HEK293 (cell line): ENCODE measurements at regions not wholly inside any gene's neighbourhood (a gene's known extent, or its start where the extent isn't known, plus 50 kb on each side); places are given as distances from the start of the nearest gene placed in this dataset.

ENCODE experiments used
- CTCF ChIA-PET: fragments of 350-600 bp; formaldehyde crosslinking; extraction: SDS; loops from one replicate; lab custom pipeline; 2021; ENCODE audit warnings: antibody characterized with exemption; lab: Yijun Ruan, JAX
- POLR2A ChIA-PET: fragments of 300-600 bp; formaldehyde crosslinking; extraction: SDS; loops from one replicate; lab custom pipeline; 2020; ENCODE audit warnings: antibody characterized with exemption, inconsistent platforms; lab: Yijun Ruan, JAX
- H3K27ac ChIP-seq: fragments of 200-500 bp; sonication (Bioruptor generic); 2 replicates; pipeline ENCODE4 v1.5.1; 2014; ENCODE audit warnings: low read depth, low read length, control low read depth, inconsistent platforms; ENCODE audit errors: extremely low read depth
- H3K36me3 ChIP-seq, 2 experiments: fragments of 200-500 bp in 1 of 2; sonication (Bioruptor generic) in 1 of 2; 1 replicate in 1 of 2; 2 replicates in 1 of 2; pipeline ENCODE4 v1.5.1; 2014 to 2017; ENCODE audit warnings: inconsistent platforms in 2 of 2, low read length in 2 of 2; ENCODE audit not compliant: control insufficient read depth in 2 of 2, insufficient read depth in 1 of 2
- H3K4me1 ChIP-seq: fragments of 200-500 bp; sonication (Bioruptor generic); 2 replicates; pipeline ENCODE4 v1.5.1; 2014; ENCODE audit warnings: mild to moderate bottlenecking, low read length, inconsistent platforms; ENCODE audit not compliant: control insufficient read depth, insufficient read depth
- H3K4me3 ChIP-seq: 2 replicates; pipeline ENCODE4 v1.5.1; 2011; ENCODE audit warnings: low read depth, mild to moderate bottlenecking, control low read depth, low read length, moderate library complexity
- H3K9me3 ChIP-seq: fragments of 200-500 bp; sonication (Bioruptor generic); 2 replicates; pipeline ENCODE4 v1.5.1; 2014; ENCODE audit warnings: low read depth, low read length, inconsistent platforms; ENCODE audit not compliant: control insufficient read depth, insufficient read depth
- AEBP2 ChIP-seq: fragments of 450-650 bp; formaldehyde crosslinking; IDR thresholded peaks from 2 replicates; pipeline ENCODE4 v1.5.1; 2016; ENCODE audit warnings: missing biosample characterization, missing genetic modification characterization, borderline replicate concordance
- CTCF ChIP-seq: fragments of 450-650 bp; formaldehyde crosslinking; IDR thresholded peaks from 2 replicates; pipeline ENCODE4 v1.5.1; 2016; ENCODE audit warnings: missing biosample characterization, missing genetic modification characterization
- SALL2 ChIP-seq: fragments of 450-650 bp; formaldehyde crosslinking; IDR thresholded peaks from 2 replicates; pipeline ENCODE4 v1.5.0; 2017; ENCODE audit warnings: missing biosample characterization, mild to moderate bottlenecking, missing genetic modification characterization, borderline replicate concordance
- ZBTB21 ChIP-seq: fragments of 450-650 bp; formaldehyde crosslinking; IDR thresholded peaks from 2 replicates; pipeline ENCODE4 v1.5.1; 2017; ENCODE audit warnings: missing biosample characterization, missing genetic modification characterization
- ZBTB6 ChIP-seq: fragments of 450-650 bp; formaldehyde crosslinking; IDR thresholded peaks from 2 replicates; pipeline ENCODE4 v1.5.1; 2017; ENCODE audit warnings: missing biosample characterization, missing genetic modification characterization
- ZIC2 ChIP-seq: fragments of 450-650 bp; formaldehyde crosslinking; IDR thresholded peaks from 2 replicates; pipeline ENCODE4 v1.5.1; 2016; ENCODE audit warnings: missing biosample characterization, missing genetic modification characterization
- ZNF112 ChIP-seq: fragments of 450-650 bp; formaldehyde crosslinking; IDR thresholded peaks from 2 replicates; pipeline ENCODE4 v1.5.0; 2017; ENCODE audit warnings: missing biosample characterization, missing genetic modification characterization
- ZNF133 ChIP-seq: fragments of 450-650 bp; formaldehyde crosslinking; IDR thresholded peaks from 2 replicates; pipeline ENCODE4 v1.5.1; 2016; ENCODE audit warnings: missing biosample characterization, missing genetic modification characterization
- ZNF157 ChIP-seq: fragments of 450-650 bp; formaldehyde crosslinking; IDR thresholded peaks from 2 replicates; pipeline ENCODE4 v1.5.1; 2016; ENCODE audit warnings: missing biosample characterization, missing genetic modification characterization
- ZNF221 ChIP-seq: fragments of 450-650 bp; formaldehyde crosslinking; IDR thresholded peaks from 2 replicates; pipeline ENCODE4 v1.5.1; 2017; ENCODE audit warnings: missing biosample characterization, missing genetic modification characterization, borderline replicate concordance
- ZNF239 ChIP-seq: fragments of 450-650 bp; formaldehyde crosslinking; IDR thresholded peaks from 2 replicates; pipeline ENCODE4 v1.5.1; 2016; ENCODE audit warnings: missing biosample characterization, missing genetic modification characterization
- ZNF266 ChIP-seq: fragments of 450-650 bp; formaldehyde crosslinking; IDR thresholded peaks from 2 replicates; pipeline ENCODE4 v1.5.1; 2016; ENCODE audit warnings: missing biosample characterization, missing genetic modification characterization, low read depth
- ZNF335 ChIP-seq: fragments of 450-650 bp; formaldehyde crosslinking; conservative IDR thresholded peaks from 2 replicates; pipeline ENCODE4 v1.5.1; 2016; ENCODE audit warnings: missing biosample characterization, missing genetic modification characterization
- ZNF354C ChIP-seq: fragments of 450-650 bp; formaldehyde crosslinking; IDR thresholded peaks from 2 replicates; pipeline ENCODE4 v1.5.1; 2016; ENCODE audit warnings: missing biosample characterization, missing genetic modification characterization, low read depth, borderline replicate concordance
- ZNF416 ChIP-seq: fragments of 450-650 bp; formaldehyde crosslinking; IDR thresholded peaks from 2 replicates; pipeline ENCODE4 v1.5.1; 2016; ENCODE audit warnings: missing biosample characterization, missing genetic modification characterization
- ZNF423 ChIP-seq: fragments of 450-650 bp; formaldehyde crosslinking; IDR thresholded peaks from 2 replicates; pipeline ENCODE4 v1.5.1; 2016; ENCODE audit warnings: missing biosample characterization, missing genetic modification characterization
- ZNF426 ChIP-seq: fragments of 450-650 bp; formaldehyde crosslinking; IDR thresholded peaks from 2 replicates; pipeline ENCODE4 v1.5.1; 2017; ENCODE audit warnings: missing biosample characterization, missing genetic modification characterization, mild to moderate bottlenecking, inconsistent platforms, moderate library complexity
- ZNF488 ChIP-seq: fragments of 450-650 bp; formaldehyde crosslinking; IDR thresholded peaks from 2 replicates; pipeline ENCODE4 v1.5.1; 2016; ENCODE audit warnings: missing biosample characterization, missing genetic modification characterization
- ZNF549 ChIP-seq: fragments of 450-650 bp; IDR thresholded peaks from 2 replicates; pipeline ENCODE4 v1.5.1; 2018; ENCODE audit warnings: missing biosample characterization, missing genetic modification characterization, mild to moderate bottlenecking, inconsistent platforms, moderate library complexity
- ZNF664 ChIP-seq: fragments of 450-650 bp; formaldehyde crosslinking; IDR thresholded peaks from 2 replicates; pipeline ENCODE4 v1.5.1; 2016; ENCODE audit warnings: missing biosample characterization, missing genetic modification characterization
- TF ChIP-seq, protein P1 (sequence below): fragments of 450-650 bp; formaldehyde crosslinking; conservative IDR thresholded peaks from 2 replicates; pipeline ENCODE4 v1.5.1; 2016; ENCODE audit warnings: low read depth, missing biosample characterization, missing genetic modification characterization
- TF ChIP-seq, protein P2 (sequence below): fragments of 450-650 bp; formaldehyde crosslinking; IDR thresholded peaks from 2 replicates; pipeline ENCODE4; 2016; ENCODE audit warnings: missing biosample characterization, missing genetic modification characterization

GRCh38 chr13:63092456-63092855 lies 1676.8 kb upstream of the PCDH20 start:
- ChIA-PET POLR2A (no interaction called here), CTCF (no interaction called here)
- Histone ChIP-seq H3K4me1 (no peaks in the 10 kb centered on the region), H3K27ac (no peak overlapping the region), H3K9me3 (no peaks in the 10 kb centered on the region), H3K4me3 (no peak overlapping the region), H3K36me3 (no peaks in the 10 kb centered on the region)
- no peak for TF ChIP-seq ZNF416 (tag by site-specific recombination)
- TF ChIP-seq ZNF423 (tag by site-specific recombination), result no peak
- no peak for TF ChIP-seq ZNF112 (tag by site-specific recombination)
- TF ChIP-seq, protein P1, sequence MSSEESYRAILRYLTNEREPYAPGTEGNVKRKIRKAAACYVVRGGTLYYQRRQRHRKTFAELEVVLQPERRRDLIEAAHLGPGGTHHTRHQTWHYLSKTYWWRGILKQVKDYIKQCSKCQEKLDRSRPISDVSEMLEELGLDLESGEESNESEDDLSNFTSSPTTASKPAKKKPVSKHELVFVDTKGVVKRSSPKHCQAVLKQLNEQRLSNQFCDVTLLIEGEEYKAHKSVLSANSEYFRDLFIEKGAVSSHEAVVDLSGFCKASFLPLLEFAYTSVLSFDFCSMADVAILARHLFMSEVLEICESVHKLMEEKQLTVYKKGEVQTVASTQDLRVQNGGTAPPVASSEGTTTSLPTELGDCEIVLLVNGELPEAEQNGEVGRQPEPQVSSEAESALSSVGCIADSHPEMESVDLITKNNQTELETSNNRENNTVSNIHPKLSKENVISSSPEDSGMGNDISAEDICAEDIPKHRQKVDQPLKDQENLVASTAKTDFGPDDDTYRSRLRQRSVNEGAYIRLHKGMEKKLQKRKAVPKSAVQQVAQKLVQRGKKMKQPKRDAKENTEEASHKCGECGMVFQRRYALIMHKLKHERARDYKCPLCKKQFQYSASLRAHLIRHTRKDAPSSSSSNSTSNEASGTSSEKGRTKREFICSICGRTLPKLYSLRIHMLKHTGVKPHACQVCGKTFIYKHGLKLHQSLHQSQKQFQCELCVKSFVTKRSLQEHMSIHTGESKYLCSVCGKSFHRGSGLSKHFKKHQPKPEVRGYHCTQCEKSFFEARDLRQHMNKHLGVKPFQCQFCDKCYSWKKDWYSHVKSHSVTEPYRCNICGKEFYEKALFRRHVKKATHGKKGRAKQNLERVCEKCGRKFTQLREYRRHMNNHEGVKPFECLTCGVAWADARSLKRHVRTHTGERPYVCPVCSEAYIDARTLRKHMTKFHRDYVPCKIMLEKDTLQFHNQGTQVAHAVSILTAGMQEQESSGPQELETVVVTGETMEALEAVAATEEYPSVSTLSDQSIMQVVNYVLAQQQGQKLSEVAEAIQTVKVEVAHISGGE, result no peak
- TF ChIP-seq ZNF426 (tag by site-specific recombination), result no peak
- TF ChIP-seq ZNF549, result no peak
- no peak for TF ChIP-seq ZNF488 (tag by site-specific recombination)
- TF ChIP-seq ZNF664 (tag by site-specific recombination), result no peak
- TF ChIP-seq ZNF221 (tag by site-specific recombination), result no peak
- TF ChIP-seq ZNF133 (tag by site-specific recombination), result no peak
- no peak for TF ChIP-seq ZNF157 (tag by site-specific recombination)

- no peak overlapping the region for H3K27ac ChIP-seq
- CTCF ChIA-PET, result no interaction called here
- POLR2A ChIA-PET, result no interaction called here
- H3K36me3 ChIP-seq, result no peaks in the 10 kb centered on the region
- no peak for TF ChIP-seq ZNF239
- TF ChIP-seq CTCF (tag by site-specific recombination), result no peak
- TF ChIP-seq, all 188 proteins: peak for 0
- H3K4me1 ChIP-seq, result no peaks in the 10 kb centered on the region
- H3K4me3 ChIP-seq, result no peak overlapping the region
- H3K9me3 ChIP-seq, result no peaks in the 10 kb centered on the region
Measured at GRCh38 chr13:63090524-63090923, 1674.9 kb upstream of the PCDH20 start.

- CTCF ChIA-PET, result no interaction called here
- Histone ChIP-seq H3K36me3 (no peaks in the 10 kb centered on the region), H3K4me3 (no peak overlapping the region), H3K4me1 (no peaks in the 10 kb centered on the region), H3K9me3 (no peaks in the 10 kb centered on the region), H3K27ac (no peak overlapping the region)
- POLR2A ChIA-PET, result no interaction called here
- no peak for TF ChIP-seq ZNF335 (tag by site-specific recombination)
- no peak for TF ChIP-seq ZBTB6
- no peak for TF ChIP-seq SALL2
- no peak for TF ChIP-seq ZNF488 (tag by site-specific recombination)
- no peak for TF ChIP-seq ZBTB21 (tag by site-specific recombination)
- TF ChIP-seq ZNF266 (tag by site-specific recombination), result no peak
- no peak for TF ChIP-seq ZNF157 (tag by site-specific recombination)
- TF ChIP-seq, protein P2, sequence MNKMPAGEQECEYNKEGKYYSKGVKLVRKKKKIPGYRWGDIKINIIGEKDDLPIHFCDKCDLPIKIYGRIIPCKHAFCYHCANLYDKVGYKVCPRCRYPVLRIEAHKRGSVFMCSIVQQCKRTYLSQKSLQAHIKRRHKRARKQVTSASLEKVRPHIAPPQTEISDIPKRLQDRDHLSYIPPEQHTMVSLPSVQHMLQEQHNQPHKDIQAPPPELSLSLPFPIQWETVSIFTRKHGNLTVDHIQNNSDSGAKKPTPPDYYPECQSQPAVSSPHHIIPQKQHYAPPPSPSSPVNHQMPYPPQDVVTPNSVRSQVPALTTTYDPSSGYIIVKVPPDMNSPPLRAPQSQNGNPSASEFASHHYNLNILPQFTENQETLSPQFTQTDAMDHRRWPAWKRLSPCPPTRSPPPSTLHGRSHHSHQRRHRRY, result no peak
- TF ChIP-seq ZNF354C (tag by site-specific recombination), result no peak
- TF ChIP-seq AEBP2 (tag by site-specific recombination), result no peak
- no peak for TF ChIP-seq ZIC2 (tag by site-specific recombination)
Measured at GRCh38 chr13:63088226-63088625, 1672.6 kb upstream of the PCDH20 start.
